WTC11 (cell line): ENCODE measurements at regions not wholly inside any gene's neighbourhood (a gene's known extent, or its start where the extent isn't known, plus 50 kb on each side); places are given as distances from the start of the nearest gene placed in this dataset.

ENCODE experiments used
- ATAC-seq: fragments of 200-7000 bp; cut with Tn5 transposase; 2 replicates; pipeline ENCODE4 v1.10.0; 2021; ENCODE audit warnings: mild to moderate bottlenecking, moderate library complexity
- CTCF ChIA-PET: fragments of 300-600 bp; sonication (Branson Sonifier 250); formaldehyde crosslinking; loops from one replicate; lab custom pipeline; 2021; ENCODE audit warnings: antibody characterized with exemption; lab: Charles Lee
- POLR2A ChIA-PET: fragments of 350-600 bp; sonication (Branson Sonifier 250); formaldehyde crosslinking; loops from one replicate; lab custom pipeline; 2021; ENCODE audit warnings: antibody characterized with exemption; lab: Charles Lee
- DNase-seq: peaks from one replicate; pipeline ENCODE4 v3.0.0; 2021; ENCODE audit warnings: low spot score
- H3K27ac Mint-ChIP-seq: 2 replicates; pipeline ENCODE4 v1.8.0; 2021; ENCODE audit warnings: mixed read lengths
- H3K27me3 Mint-ChIP-seq: 2 replicates; pipeline ENCODE4 v1.8.0; 2021; ENCODE audit warnings: low read depth, mild to moderate bottlenecking, moderate library complexity, mixed read lengths
- H3K36me3 Mint-ChIP-seq: 2 replicates; pipeline ENCODE4 v1.8.0; 2021; ENCODE audit warnings: mixed read lengths
- H3K4me1 Mint-ChIP-seq: 2 replicates; pipeline ENCODE4 v1.8.0; 2022; ENCODE audit warnings: mixed read lengths
- H3K4me3 Mint-ChIP-seq: 2 replicates; pipeline ENCODE4 v1.8.0; 2021; ENCODE audit warnings: mild to moderate bottlenecking, moderate library complexity, mixed read lengths
- H3K9me3 Mint-ChIP-seq: 2 replicates; pipeline ENCODE4 v1.8.0; 2021; ENCODE audit warnings: mixed read lengths
- AFF4 ChIP-seq: sonication (generic); formaldehyde crosslinking; IDR thresholded peaks from 2 replicates; pipeline ENCODE4 v1.8.1; 2023; ENCODE audit warnings: mild to moderate bottlenecking, missing genetic modification reagents, borderline replicate concordance
- AR ChIP-seq: fragments of 250-450 bp; sonication (Bioruptor Pico); IDR thresholded peaks from 2 replicates; pipeline ENCODE4 v1.9.0; 2021; ENCODE audit warnings: mild to moderate bottlenecking
- ATF1 ChIP-seq: sonication (generic); formaldehyde crosslinking; IDR thresholded peaks from 2 replicates; pipeline ENCODE4 v1.8.1; 2023; ENCODE audit warnings: mild to moderate bottlenecking, moderate library complexity, missing genetic modification reagents
- ATF3 ChIP-seq: sonication (generic); formaldehyde crosslinking; conservative IDR thresholded peaks from 2 replicates; pipeline ENCODE4 v1.8.1; 2022; ENCODE audit warnings: mild to moderate bottlenecking, missing genetic modification reagents
- ATF6 ChIP-seq: sonication (generic); formaldehyde crosslinking; IDR thresholded peaks from 2 replicates; pipeline ENCODE4 v1.8.1; 2023; ENCODE audit warnings: mild to moderate bottlenecking, missing genetic modification reagents
- CREB1 ChIP-seq: sonication (generic); formaldehyde crosslinking; IDR thresholded peaks from 2 replicates; pipeline ENCODE4 v1.8.0; 2023; ENCODE audit warnings: mild to moderate bottlenecking, missing genetic modification reagents
- CTCF ChIP-seq: fragments of 200-600 bp; IDR thresholded peaks from 2 replicates; pipeline ENCODE4 v1.8.0; 2022; ENCODE audit warnings: antibody characterized with exemption
- ERG ChIP-seq: fragments of 250-450 bp; sonication (Bioruptor Pico); IDR thresholded peaks from 2 replicates; pipeline ENCODE4 v1.8.0; 2021; ENCODE audit warnings: mild to moderate bottlenecking
- GTF2I ChIP-seq: fragments of 250-450 bp; sonication (Bioruptor Pico); conservative IDR thresholded peaks from 2 replicates; pipeline ENCODE4 v1.4.0; 2021; ENCODE audit warnings: mild to moderate bottlenecking
- JAZF1 ChIP-seq: fragments of 250-450 bp; sonication (Bioruptor Pico); IDR thresholded peaks from 2 replicates; pipeline ENCODE4 v1.9.0; 2021; ENCODE audit warnings: moderate library complexity, mild to moderate bottlenecking, inconsistent platforms
- MXD4 ChIP-seq: fragments of 250-450 bp; sonication (Bioruptor Pico); IDR thresholded peaks from 2 replicates; pipeline ENCODE4 v1.8.0; 2021; ENCODE audit warnings: mild to moderate bottlenecking, moderate library complexity, borderline replicate concordance
- RELA ChIP-seq: sonication (generic); formaldehyde crosslinking; IDR thresholded peaks from 2 replicates; pipeline ENCODE4 v1.8.1; 2022; ENCODE audit warnings: missing genetic modification reagents, mild to moderate bottlenecking, borderline replicate concordance
- ZNF232 ChIP-seq: sonication (generic); formaldehyde crosslinking; IDR thresholded peaks from 2 replicates; pipeline ENCODE4 v1.8.0; 2022; ENCODE audit warnings: mild to moderate bottlenecking, missing genetic modification reagents
- ZNF423 ChIP-seq: fragments of 250-450 bp; sonication (Bioruptor Pico); IDR thresholded peaks from 2 replicates; pipeline ENCODE4 v2.1.2; 2022; ENCODE audit warnings: mild to moderate bottlenecking, moderate library complexity
- ZNF512 ChIP-seq: sonication (generic); formaldehyde crosslinking; IDR thresholded peaks from 2 replicates; pipeline ENCODE4 v1.8.1; 2022; ENCODE audit warnings: missing genetic modification reagents, borderline replicate concordance

GRCh38 chr5:2492476-2492875 is 259.0 kb downstream of the IRX2 start:
- peaks cover 5% of the 10 kb centered on the region; the same call in 1 of the 2 replicates for H3K4me1 Mint-ChIP-seq
- no peak overlapping the region for H3K4me3 Mint-ChIP-seq
- TF ChIP-seq ZNF232 (CRISPR knock-in tag) (no peak), MXD4 (no peak), ERG (CRISPR knock-in tag) (no peak), RELA (no peak), ATF6 (CRISPR knock-in tag) (no peak), ZNF423 (CRISPR knock-in tag) (no peak), CREB1 (CRISPR knock-in tag) (no peak), ATF3 (no peak), AR (CRISPR knock-in tag) (no peak), JAZF1 (CRISPR knock-in tag) (no peak), CTCF (no peak), AFF4 (CRISPR knock-in tag) (no peak), ATF1 (CRISPR knock-in tag) (no peak), GTF2I (CRISPR knock-in tag) (no peak), ZNF512 (CRISPR knock-in tag) (no peak)
- no peaks in the 10 kb centered on the region for H3K27me3 Mint-ChIP-seq
- no peak for ATAC-seq
- H3K27ac Mint-ChIP-seq: no peak overlapping the region
- peaks cover 20% of the 10 kb centered on the region for H3K9me3 Mint-ChIP-seq
- ChIA-PET CTCF (no interaction called here), POLR2A (no interaction called here)
- DNase-seq: no peak
- H3K36me3 Mint-ChIP-seq: peaks cover 2% of the 10 kb centered on the region; the same call in 1 of the 2 replicates
